B cell (primary cell): ENCODE measurements at regions not wholly inside any gene's neighbourhood (a gene's known extent, or its start where the extent isn't known, plus 50 kb on each side); places are given as distances from the start of the nearest gene placed in this dataset.

Source experiments
- ATAC-seq: fragments of 200-7000 bp; cut with Tn5 transposase; one replicate; pipeline ENCODE4 v1.10.0; 2021; ENCODE audit warnings: low read depth, mild to moderate bottlenecking, moderate number of reproducible peaks, moderate library complexity
- CTCF ChIA-PET: fragments of 350-600 bp; sonication (Branson Sonifier 250); formaldehyde crosslinking; loops from one replicate; lab custom pipeline; 2021; ENCODE audit warnings: antibody characterized with exemption, inconsistent platforms; lab: Charles Lee
- POLR2A ChIA-PET: fragments of 350-600 bp; sonication (Branson Sonifier 250); formaldehyde crosslinking; loops from one replicate; lab custom pipeline; 2021; ENCODE audit warnings: antibody characterized with exemption; lab: Charles Lee
- DNase-seq: peaks from one replicate; pipeline ENCODE4 v3.0.0; 2013
- H2AFZ ChIP-seq: 2 replicates; pipeline ENCODE4 v1.6.1; 2012; ENCODE audit warnings: mild to moderate bottlenecking, low read depth, low read length; ENCODE audit not compliant: insufficient read depth, poor library complexity, severe bottlenecking
- H3K27ac ChIP-seq, 2 donors: 1 replicate in 1 of 2; 2 replicates in 1 of 2; pipeline ENCODE4 v1.5.1; 2012 to 2013; ENCODE audit warnings: low read length in 2 of 2, mild to moderate bottlenecking in 2 of 2, moderate library complexity in 1 of 2
- H3K27me3 ChIP-seq, 4 experiments: fragments of 200-600 bp in 1 of 4; sonication (generic) in 1 of 4; replicated peaks in 1 of 4; 1 replicate in 2 of 4; 2 replicates in 2 of 4; pipeline versions ENCODE4 v1.6.1 to v1.7.0; 2013 to 2016; ENCODE audit warnings: low read length in 3 of 4, mild to moderate bottlenecking in 2 of 4, mixed read lengths in 1 of 4, moderate library complexity in 1 of 4; ENCODE audit not compliant: insufficient read depth in 4 of 4, control insufficient read depth in 3 of 4; ENCODE audit errors: control extremely low read depth in 1 of 4
- H3K36me3 ChIP-seq, 2 experiments: replicated peaks in 1 of 2; 1 replicate in 1 of 2; 2 replicates in 1 of 2; pipeline versions ENCODE4 v1.6.1 to v1.7.1; 2013; ENCODE audit warnings: low read length in 1 of 2; ENCODE audit not compliant: insufficient read depth in 2 of 2, control insufficient read depth in 1 of 2; ENCODE audit errors: control extremely low read depth in 1 of 2, extremely low read depth in 1 of 2
- H3K4me1 ChIP-seq, 2 donors: fragments of 200-600 bp in 1 of 2; sonication (generic) in 1 of 2; 1 replicate in 1 of 2; 2 replicates in 1 of 2; pipeline versions ENCODE4 v1.5.1 to v1.6.1; 2013 to 2017; ENCODE audit warnings: low read length in 2 of 2; ENCODE audit not compliant: control insufficient read depth in 2 of 2, insufficient read depth in 2 of 2
- H3K4me2 ChIP-seq: replicated peaks from 2 replicates; pipeline ENCODE3; 2012; ENCODE audit warnings: mild to moderate bottlenecking, low read depth, low read length; ENCODE audit not compliant: poor library complexity, severe bottlenecking
- H3K4me3 ChIP-seq, 5 experiments: fragments of 200-600 bp in 1 of 5; sonication (generic) in 1 of 5; 1 replicate in 3 of 5; 2 replicates in 2 of 5; pipeline versions ENCODE4 v1.5.1 to v1.7.0; 2011 to 2016; ENCODE audit warnings: low read length in 4 of 5, mild to moderate bottlenecking in 4 of 5, low read depth in 2 of 5, control low read depth in 1 of 5, moderate library complexity in 1 of 5; ENCODE audit not compliant: insufficient read depth in 1 of 5; ENCODE audit errors: control extremely low read depth in 1 of 5, extremely low read depth in 1 of 5
- H3K79me2 ChIP-seq: fragments of 200-600 bp; sonication (generic); one replicate; pipeline ENCODE4 v1.6.0; 2016; ENCODE audit warnings: low read length; ENCODE audit not compliant: control insufficient read depth, insufficient read depth
- H3K9ac ChIP-seq: fragments of 200-600 bp; sonication (generic); 2 replicates; pipeline ENCODE4 v1.6.1; 2017; ENCODE audit warnings: mild to moderate bottlenecking, low read length, moderate library complexity
- H3K9me3 ChIP-seq, 3 donors: one replicate each; pipeline versions ENCODE4 v1.6.1 to v1.7.1; 2013; ENCODE audit warnings: low read length in 2 of 3; ENCODE audit not compliant: control insufficient read depth in 2 of 3, insufficient read depth in 1 of 3; ENCODE audit errors: control extremely low read depth in 1 of 3
- H4K20me1 ChIP-seq: 2 replicates; pipeline ENCODE4 v1.6.0; 2012; ENCODE audit warnings: mild to moderate bottlenecking, low read length; ENCODE audit not compliant: insufficient read depth, control insufficient read depth, poor library complexity, severe bottlenecking
- H3K27ac Mint-ChIP-seq: one replicate; pipeline ENCODE4 v1.8.0; 2021; ENCODE audit warnings: mixed read lengths
- H3K27me3 Mint-ChIP-seq: one replicate; pipeline ENCODE4 v1.8.0; 2021; ENCODE audit warnings: mixed read lengths
- H3K4me1 Mint-ChIP-seq: one replicate; pipeline ENCODE4 v1.8.0; 2021; ENCODE audit warnings: mixed read lengths
- H3K4me3 Mint-ChIP-seq: one replicate; pipeline ENCODE4 v1.8.0; 2021; ENCODE audit warnings: mixed read lengths
- H3K9me3 Mint-ChIP-seq: one replicate; pipeline ENCODE4 v1.8.0; 2022; ENCODE audit warnings: mixed read lengths; ENCODE audit not compliant: insufficient read depth
- EZH2 ChIP-seq: IDR thresholded peaks from 2 replicates; pipeline ENCODE4 v1.6.1; 2012; ENCODE audit warnings: borderline replicate concordance, low read depth, mild to moderate bottlenecking, moderate library complexity, low read length; ENCODE audit not compliant: insufficient read depth, poor library complexity, severe bottlenecking
- WGBS: methylation state at CpG from one replicate; pipeline ENCODE4 v1.1.5; 2013; ENCODE audit warnings: missing lambda C conversion rate; ENCODE audit not compliant: insufficient coverage; 5-methylcytosine and 5-hydroxymethylcytosine counted together
- intact Hi-C: fragments of 100-400 bp; cut with micrococcal nuclease; formaldehyde crosslinking; loops from one replicate; pipeline ENCODE4 v1.10.0; 2022
- TF ChIP-seq, protein P1 (sequence below): fragments of 200-600 bp; IDR thresholded peaks from one replicate; pipeline ENCODE4 v1.8.0; 2022; ENCODE audit warnings: antibody characterized with exemption, mild to moderate bottlenecking

DNA sequence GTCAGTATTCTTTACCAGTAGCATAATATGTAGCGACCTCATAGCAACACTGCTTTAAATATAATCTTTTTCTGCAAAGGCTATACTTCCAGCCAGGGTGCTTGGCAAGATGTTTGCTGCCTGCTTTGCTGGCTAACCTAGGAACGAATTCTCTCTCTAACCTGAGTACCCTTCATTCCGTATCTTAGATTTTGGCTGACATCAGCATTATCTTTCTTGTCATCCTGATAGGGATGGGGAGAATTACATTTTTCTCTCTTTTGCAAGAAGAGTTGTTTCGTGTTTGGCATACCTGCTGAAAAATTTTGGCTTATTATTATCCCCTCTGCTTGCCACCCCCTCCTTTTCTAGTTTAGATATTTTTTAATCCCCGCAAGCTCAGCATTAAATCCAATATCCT is 91.2 kb upstream of the CLMP start:
- no peak overlapping the region for H3K4me3 Mint-ChIP-seq
- Histone ChIP-seq H3K79me2 (no peaks in the 10 kb centered on the region), H3K4me3 (no peak overlapping the region), H3K27ac (no peak overlapping the region), H4K20me1 (no peaks in the 10 kb centered on the region), H3K9me3 (peaks cover 0 to 3% (median 0%) of the 10 kb centered on the region in 3 donors), H3K4me2 (no peak overlapping the region), H3K27me3 (peaks cover 0 to 3% (median under 1%) of the 10 kb centered on the region in 4 experiments), H2AFZ (no peak overlapping the region), H3K4me1 (no peaks in the 10 kb centered on the region), H3K36me3 (no peaks in the 10 kb centered on the region), H3K9ac (no peak overlapping the region)
- CTCF ChIA-PET, result no interaction called here
- WGBS, result 100% methylated on average over 1 of the region's 5 CpGs
- no peaks in the 10 kb centered on the region for H3K9me3 Mint-ChIP-seq
- H3K27ac Mint-ChIP-seq, result no peak overlapping the region
- POLR2A ChIA-PET, result no interaction called here
- no peak for DNase-seq
- no peaks in the 10 kb centered on the region for H3K4me1 Mint-ChIP-seq
- intact Hi-C loops, result no loop called here
- H3K27me3 Mint-ChIP-seq, result peaks cover 36% of the 10 kb centered on the region
- TF ChIP-seq, protein P1, sequence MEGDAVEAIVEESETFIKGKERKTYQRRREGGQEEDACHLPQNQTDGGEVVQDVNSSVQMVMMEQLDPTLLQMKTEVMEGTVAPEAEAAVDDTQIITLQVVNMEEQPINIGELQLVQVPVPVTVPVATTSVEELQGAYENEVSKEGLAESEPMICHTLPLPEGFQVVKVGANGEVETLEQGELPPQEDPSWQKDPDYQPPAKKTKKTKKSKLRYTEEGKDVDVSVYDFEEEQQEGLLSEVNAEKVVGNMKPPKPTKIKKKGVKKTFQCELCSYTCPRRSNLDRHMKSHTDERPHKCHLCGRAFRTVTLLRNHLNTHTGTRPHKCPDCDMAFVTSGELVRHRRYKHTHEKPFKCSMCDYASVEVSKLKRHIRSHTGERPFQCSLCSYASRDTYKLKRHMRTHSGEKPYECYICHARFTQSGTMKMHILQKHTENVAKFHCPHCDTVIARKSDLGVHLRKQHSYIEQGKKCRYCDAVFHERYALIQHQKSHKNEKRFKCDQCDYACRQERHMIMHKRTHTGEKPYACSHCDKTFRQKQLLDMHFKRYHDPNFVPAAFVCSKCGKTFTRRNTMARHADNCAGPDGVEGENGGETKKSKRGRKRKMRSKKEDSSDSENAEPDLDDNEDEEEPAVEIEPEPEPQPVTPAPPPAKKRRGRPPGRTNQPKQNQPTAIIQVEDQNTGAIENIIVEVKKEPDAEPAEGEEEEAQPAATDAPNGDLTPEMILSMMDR, result no peak
- TF ChIP-seq EZH2, result no peak
- ATAC-seq, result no peak

DNA sequence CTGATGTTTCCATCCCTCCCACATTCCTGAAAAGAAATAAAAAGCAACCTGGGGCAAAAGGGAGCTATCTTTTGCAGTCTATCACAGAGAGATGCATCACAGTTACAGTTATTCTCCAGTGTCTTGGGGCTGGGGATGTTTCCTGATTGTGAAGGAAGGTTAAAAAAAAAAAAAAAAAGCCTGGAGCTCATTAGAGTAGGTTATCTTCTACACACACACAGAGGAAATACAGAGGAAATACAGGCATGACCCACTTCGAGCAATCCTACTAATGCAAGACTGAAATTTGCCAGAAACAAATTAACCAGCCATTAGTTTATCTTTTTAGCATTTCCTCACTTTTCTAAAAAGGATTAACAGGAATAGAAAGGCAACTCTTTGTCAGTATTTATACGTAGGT is 89.4 kb upstream of the CLMP start:
- peaks cover 0 to 3% (median under 1%) of the 10 kb centered on the region in 4 experiments for H3K27me3 ChIP-seq
- Mint-ChIP-seq H3K27ac (no peak overlapping the region), H3K27me3 (peaks cover 33% of the 10 kb centered on the region), H3K4me1 (no peaks in the 10 kb centered on the region), H3K9me3 (no peaks in the 10 kb centered on the region), H3K4me3 (no peak overlapping the region)
- POLR2A ChIA-PET, result no interaction called here
- H3K4me3 ChIP-seq, result no peak overlapping the region
- no peak overlapping the region for H3K27ac ChIP-seq
- intact Hi-C loops, result no loop called here
- no peak overlapping the region for H3K4me2 ChIP-seq
- CTCF ChIA-PET, result no interaction called here
- no peaks in the 10 kb centered on the region for H4K20me1 ChIP-seq
- no peaks in the 10 kb centered on the region for H3K79me2 ChIP-seq
- TF ChIP-seq, protein P1, result no peak
- no peak for TF ChIP-seq EZH2
- no peak overlapping the region for H2AFZ ChIP-seq
- no peak overlapping the region for H3K9ac ChIP-seq
- DNase-seq (no peak), ATAC-seq (no peak)
- no peaks in the 10 kb centered on the region for H3K36me3 ChIP-seq
- H3K4me1 ChIP-seq, result no peaks in the 10 kb centered on the region
- WGBS, result no CpG with 5 or more reads among the region's 2 CpGs
- H3K9me3 ChIP-seq, result peaks cover 0 to 3% (median 0%) of the 10 kb centered on the region in 3 donors
